Liver (tissue), 8 donors: ENCODE measurements at regions not wholly inside any gene's neighbourhood (a gene's known extent, or its start where the extent isn't known, plus 50 kb on each side); places are given as distances from the start of the nearest gene placed in this dataset.

Experiments used
- DNase-seq: peaks from one replicate; pipeline ENCODE4 v3.0.0-alpha.2; 2017; ENCODE audit warnings: low spot score
- H3K27ac ChIP-seq, 2 donors: one replicate each; pipeline ENCODE4 v1.7.0; 2013; ENCODE audit warnings: inconsistent platforms in 2 of 2, low read length in 2 of 2, control low read depth in 1 of 2, low read depth in 1 of 2, mild to moderate bottlenecking in 1 of 2
- H3K27me3 ChIP-seq, 4 donors: one replicate each; pipeline versions ENCODE4 v1.6.1 to v1.7.0; 2013; ENCODE audit warnings: low read length in 3 of 4, inconsistent platforms in 1 of 4, mild to moderate bottlenecking in 1 of 4, moderate library complexity in 1 of 4; ENCODE audit not compliant: control insufficient read depth in 4 of 4, insufficient read depth in 4 of 4
- H3K36me3 ChIP-seq, 4 donors: one replicate each; pipeline versions ENCODE4 v1.6.1 to v1.7.0; 2013; ENCODE audit warnings: low read length in 3 of 4, mild to moderate bottlenecking in 3 of 4, low read depth in 1 of 4, moderate library complexity in 1 of 4; ENCODE audit not compliant: control insufficient read depth in 4 of 4, insufficient read depth in 3 of 4
- H3K4me1 ChIP-seq, 4 donors: one replicate each; pipeline versions ENCODE4 v1.6.1 to v1.7.0; 2013; ENCODE audit warnings: low read length in 3 of 4, mild to moderate bottlenecking in 3 of 4, moderate library complexity in 1 of 4; ENCODE audit not compliant: control insufficient read depth in 4 of 4, insufficient read depth in 4 of 4
- H3K4me3 ChIP-seq, 3 donors: one replicate each; pipeline versions ENCODE4 v1.6.1 to v1.7.0; 2013; ENCODE audit warnings: low read length in 3 of 3, control low read depth in 1 of 3, low read depth in 1 of 3, mild to moderate bottlenecking in 1 of 3
- H3K9ac ChIP-seq, 2 donors: one replicate each; pipeline ENCODE4 v1.7.0; 2013; ENCODE audit warnings: low read length in 2 of 2, mild to moderate bottlenecking in 2 of 2, moderate library complexity in 2 of 2, control low read depth in 1 of 2, low read depth in 1 of 2
- H3K9me3 ChIP-seq, 4 donors: one replicate each; pipeline versions ENCODE4 v1.6.1 to v1.7.0; 2013; ENCODE audit warnings: low read length in 3 of 4; ENCODE audit not compliant: control insufficient read depth in 4 of 4
- EGR1 ChIP-seq, 2 donors: IDR thresholded peaks; 2 replicates each; pipeline ENCODE4 v1.6.1; 2016 to 2018; ENCODE audit warnings: antibody characterized with exemption in 2 of 2, low read depth in 2 of 2
- FOXA1 ChIP-seq: IDR thresholded peaks from 2 replicates; pipeline ENCODE4 v1.6.1; 2016; ENCODE audit warnings: antibody characterized with exemption
- FOXA2 ChIP-seq: IDR thresholded peaks from 2 replicates; pipeline ENCODE4 v1.6.1; 2016; ENCODE audit warnings: antibody characterized with exemption
- GABPA ChIP-seq, 2 donors: IDR thresholded peaks in 1 of 2; conservative IDR thresholded peaks in 1 of 2; 2 replicates each; pipeline ENCODE4 v1.6.1; 2016; ENCODE audit warnings: antibody characterized with exemption in 2 of 2, mild to moderate bottlenecking in 1 of 2, moderate library complexity in 1 of 2
- HNF4A ChIP-seq, 2 donors: conservative IDR thresholded peaks; 2 replicates each; pipeline ENCODE4 v1.6.1; 2016; ENCODE audit warnings: antibody characterized with exemption in 2 of 2, mild to moderate bottlenecking in 2 of 2
- HNF4G ChIP-seq: IDR thresholded peaks from 2 replicates; pipeline ENCODE4 v1.6.1; 2016; ENCODE audit warnings: antibody characterized with exemption
- JUND ChIP-seq, 2 donors: IDR thresholded peaks; 2 replicates each; pipeline ENCODE4 v1.6.1; 2016; ENCODE audit warnings: antibody characterized with exemption in 2 of 2
- MAX ChIP-seq: IDR thresholded peaks from 2 replicates; pipeline ENCODE4 v1.6.1; 2016; ENCODE audit warnings: antibody characterized with exemption
- NR2F2 ChIP-seq: IDR thresholded peaks from 2 replicates; pipeline ENCODE4 v1.6.1; 2016; ENCODE audit warnings: antibody characterized with exemption
- RAD21 ChIP-seq, 2 donors: IDR thresholded peaks; 2 replicates each; pipeline ENCODE4 v1.6.1; 2016; ENCODE audit warnings: antibody characterized with exemption in 2 of 2, mild to moderate bottlenecking in 2 of 2
- REST ChIP-seq: IDR thresholded peaks from 2 replicates; pipeline ENCODE4 v1.6.1; 2016; ENCODE audit warnings: antibody characterized with exemption, mild to moderate bottlenecking
- RXRA ChIP-seq, 2 donors: IDR thresholded peaks; 2 replicates each; pipeline ENCODE4 v1.6.1; 2017 to 2018; ENCODE audit warnings: antibody characterized with exemption in 2 of 2, mild to moderate bottlenecking in 1 of 2
- SP1 ChIP-seq: IDR thresholded peaks from 2 replicates; pipeline ENCODE4 v1.6.1; 2018; ENCODE audit warnings: antibody characterized with exemption, mild to moderate bottlenecking
- TAF1 ChIP-seq: conservative IDR thresholded peaks from 2 replicates; pipeline ENCODE4 v1.6.1; 2016; ENCODE audit warnings: antibody characterized with exemption, mild to moderate bottlenecking
- YY1 ChIP-seq: IDR thresholded peaks from 2 replicates; pipeline ENCODE4 v1.6.1; 2016; ENCODE audit warnings: antibody characterized with exemption, mild to moderate bottlenecking
- WGBS: extraction: QIAGEN DNeasy Blood & Tissue Kit; methylation state at CpG from one replicate; pipeline ENCODE4 v1.1.7; 2013; 5-methylcytosine and 5-hydroxymethylcytosine counted together
- TF ChIP-seq, protein P1 (sequence below): IDR thresholded peaks from 2 replicates; pipeline ENCODE4 v1.6.1; 2016; ENCODE audit warnings: antibody characterized with exemption
- TF ChIP-seq, protein P2 (sequence below): fragments of 150-350 bp; IDR thresholded peaks from 2 replicates; pipeline ENCODE4 v1.5.1; 2017; ENCODE audit warnings: improper control_type of control experiment, low read depth, low read length; ENCODE audit not compliant: missing input control
- TF ChIP-seq, protein P3 (sequence below): IDR thresholded peaks from 2 replicates; pipeline ENCODE4 v1.6.1; 2016; ENCODE audit warnings: antibody characterized with exemption
- donor health status: healthy.
- donor health status: healthy.
- donor health status: healthy.
- donor health status: healthy.
- donor health status: healthy.

DNA sequence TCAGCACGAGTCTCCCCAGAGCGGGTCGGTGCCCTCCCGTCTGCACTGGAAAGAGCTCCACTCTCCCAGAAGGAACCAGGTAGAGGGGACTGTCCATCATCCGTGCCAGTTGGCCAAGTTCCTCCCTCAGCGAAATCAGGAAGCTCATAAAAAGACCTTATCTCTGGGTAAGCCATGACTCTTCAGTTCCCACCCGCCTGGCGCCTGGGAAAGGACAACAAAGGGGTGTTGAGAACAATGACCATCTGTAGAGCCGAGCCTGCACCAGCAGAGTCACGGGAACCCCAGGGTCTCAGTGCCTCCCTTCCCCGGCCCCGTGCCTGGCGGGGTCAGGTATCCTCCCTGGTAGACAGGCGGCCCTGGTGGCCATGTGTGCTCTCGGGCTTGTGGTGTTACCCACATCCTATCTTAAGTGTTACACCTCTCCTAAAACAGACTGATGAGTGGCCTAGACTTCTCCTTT is 190.7 kb downstream of the AXIN2 start:
- H3K27ac ChIP-seq = no peak overlapping the region
- 37% methylated on average over 15 of the region's 15 CpGs for WGBS

More for the DNA sequence above, 190.7 kb downstream of the AXIN2 start:
- TF ChIP-seq RAD21 (IDR thresholded peaks at IDR 0.05) = no peak
- TF ChIP-seq, protein P1, sequence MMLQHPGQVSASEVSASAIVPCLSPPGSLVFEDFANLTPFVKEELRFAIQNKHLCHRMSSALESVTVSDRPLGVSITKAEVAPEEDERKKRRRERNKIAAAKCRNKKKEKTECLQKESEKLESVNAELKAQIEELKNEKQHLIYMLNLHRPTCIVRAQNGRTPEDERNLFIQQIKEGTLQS = no peak
- no peak for TF ChIP-seq SP1
- TF ChIP-seq MAX = no peak
- no peak for TF ChIP-seq REST
- no peak for TF ChIP-seq FOXA2
- no peak for TF ChIP-seq RXRA (IDR thresholded peaks at IDR 0.05)
- TF ChIP-seq JUND (IDR thresholded peaks at IDR 0.05) = no peak
- no peak for TF ChIP-seq HNF4G
- TF ChIP-seq NR2F2 = no peak
- TF ChIP-seq, protein P2, sequence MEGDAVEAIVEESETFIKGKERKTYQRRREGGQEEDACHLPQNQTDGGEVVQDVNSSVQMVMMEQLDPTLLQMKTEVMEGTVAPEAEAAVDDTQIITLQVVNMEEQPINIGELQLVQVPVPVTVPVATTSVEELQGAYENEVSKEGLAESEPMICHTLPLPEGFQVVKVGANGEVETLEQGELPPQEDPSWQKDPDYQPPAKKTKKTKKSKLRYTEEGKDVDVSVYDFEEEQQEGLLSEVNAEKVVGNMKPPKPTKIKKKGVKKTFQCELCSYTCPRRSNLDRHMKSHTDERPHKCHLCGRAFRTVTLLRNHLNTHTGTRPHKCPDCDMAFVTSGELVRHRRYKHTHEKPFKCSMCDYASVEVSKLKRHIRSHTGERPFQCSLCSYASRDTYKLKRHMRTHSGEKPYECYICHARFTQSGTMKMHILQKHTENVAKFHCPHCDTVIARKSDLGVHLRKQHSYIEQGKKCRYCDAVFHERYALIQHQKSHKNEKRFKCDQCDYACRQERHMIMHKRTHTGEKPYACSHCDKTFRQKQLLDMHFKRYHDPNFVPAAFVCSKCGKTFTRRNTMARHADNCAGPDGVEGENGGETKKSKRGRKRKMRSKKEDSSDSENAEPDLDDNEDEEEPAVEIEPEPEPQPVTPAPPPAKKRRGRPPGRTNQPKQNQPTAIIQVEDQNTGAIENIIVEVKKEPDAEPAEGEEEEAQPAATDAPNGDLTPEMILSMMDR = no peak
- no peak for TF ChIP-seq GABPA (IDR thresholded peaks at IDR 0.05 in 1 of 2, conservative IDR thresholded peaks at IDR 0.05 in 1 of 2)
- no peak for TF ChIP-seq HNF4A (conservative IDR thresholded peaks at IDR 0.05)
- no peak for TF ChIP-seq EGR1 (IDR thresholded peaks at IDR 0.05; ENCODE audit: low read depth in 2 of 2)
- TF ChIP-seq FOXA1 = no peak
- no peak for TF ChIP-seq YY1
- TF ChIP-seq, protein P3, sequence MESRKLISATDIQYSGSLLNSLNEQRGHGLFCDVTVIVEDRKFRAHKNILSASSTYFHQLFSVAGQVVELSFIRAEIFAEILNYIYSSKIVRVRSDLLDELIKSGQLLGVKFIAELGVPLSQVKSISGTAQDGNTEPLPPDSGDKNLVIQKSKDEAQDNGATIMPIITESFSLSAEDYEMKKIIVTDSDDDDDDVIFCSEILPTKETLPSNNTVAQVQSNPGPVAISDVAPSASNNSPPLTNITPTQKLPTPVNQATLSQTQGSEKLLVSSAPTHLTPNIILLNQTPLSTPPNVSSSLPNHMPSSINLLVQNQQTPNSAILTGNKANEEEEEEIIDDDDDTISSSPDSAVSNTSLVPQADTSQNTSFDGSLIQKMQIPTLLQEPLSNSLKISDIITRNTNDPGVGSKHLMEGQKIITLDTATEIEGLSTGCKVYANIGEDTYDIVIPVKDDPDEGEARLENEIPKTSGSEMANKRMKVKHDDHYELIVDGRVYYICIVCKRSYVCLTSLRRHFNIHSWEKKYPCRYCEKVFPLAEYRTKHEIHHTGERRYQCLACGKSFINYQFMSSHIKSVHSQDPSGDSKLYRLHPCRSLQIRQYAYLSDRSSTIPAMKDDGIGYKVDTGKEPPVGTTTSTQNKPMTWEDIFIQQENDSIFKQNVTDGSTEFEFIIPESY = no peak
- TF ChIP-seq TAF1 = no peak
- DNase-seq = no peak
- Histone ChIP-seq H3K9ac (no peak overlapping the region), H3K36me3 (no peaks in the 10 kb centered on the region), H3K4me1 (no peaks in the 10 kb centered on the region), H3K9me3 (no peaks in the 10 kb centered on the region), H3K27me3 (no peaks in the 10 kb centered on the region), H3K4me3 (no peak overlapping the region)
